B cell (primary cell): ENCODE measurements at regions not wholly inside any gene's neighbourhood (a gene's known extent, or its start where the extent isn't known, plus 50 kb on each side); places are given as distances from the start of the nearest gene placed in this dataset.

Experiments
- ATAC-seq: fragments of 200-7000 bp; cut with Tn5 transposase; one replicate; pipeline ENCODE4 v1.10.0; 2021; ENCODE audit warnings: low read depth, mild to moderate bottlenecking, moderate number of reproducible peaks, moderate library complexity
- CTCF ChIA-PET: fragments of 350-600 bp; sonication (Branson Sonifier 250); formaldehyde crosslinking; loops from one replicate; lab custom pipeline; 2021; ENCODE audit warnings: antibody characterized with exemption, inconsistent platforms; lab: Charles Lee
- POLR2A ChIA-PET: fragments of 350-600 bp; sonication (Branson Sonifier 250); formaldehyde crosslinking; loops from one replicate; lab custom pipeline; 2021; ENCODE audit warnings: antibody characterized with exemption; lab: Charles Lee
- DNase-seq: peaks from one replicate; pipeline ENCODE4 v3.0.0; 2013
- H2AFZ ChIP-seq: 2 replicates; pipeline ENCODE4 v1.6.1; 2012; ENCODE audit warnings: mild to moderate bottlenecking, low read depth, low read length; ENCODE audit not compliant: insufficient read depth, poor library complexity, severe bottlenecking
- H3K27ac ChIP-seq, 2 donors: 1 replicate in 1 of 2; 2 replicates in 1 of 2; pipeline ENCODE4 v1.5.1; 2012 to 2013; ENCODE audit warnings: low read length in 2 of 2, mild to moderate bottlenecking in 2 of 2, moderate library complexity in 1 of 2
- H3K27me3 ChIP-seq, 4 experiments: fragments of 200-600 bp in 1 of 4; sonication (generic) in 1 of 4; replicated peaks in 1 of 4; 1 replicate in 2 of 4; 2 replicates in 2 of 4; pipeline versions ENCODE4 v1.6.1 to v1.7.0; 2013 to 2016; ENCODE audit warnings: low read length in 3 of 4, mild to moderate bottlenecking in 2 of 4, mixed read lengths in 1 of 4, moderate library complexity in 1 of 4; ENCODE audit not compliant: insufficient read depth in 4 of 4, control insufficient read depth in 3 of 4; ENCODE audit errors: control extremely low read depth in 1 of 4
- H3K36me3 ChIP-seq, 2 experiments: replicated peaks in 1 of 2; 1 replicate in 1 of 2; 2 replicates in 1 of 2; pipeline versions ENCODE4 v1.6.1 to v1.7.1; 2013; ENCODE audit warnings: low read length in 1 of 2; ENCODE audit not compliant: insufficient read depth in 2 of 2, control insufficient read depth in 1 of 2; ENCODE audit errors: control extremely low read depth in 1 of 2, extremely low read depth in 1 of 2
- H3K4me1 ChIP-seq, 2 donors: fragments of 200-600 bp in 1 of 2; sonication (generic) in 1 of 2; 1 replicate in 1 of 2; 2 replicates in 1 of 2; pipeline versions ENCODE4 v1.5.1 to v1.6.1; 2013 to 2017; ENCODE audit warnings: low read length in 2 of 2; ENCODE audit not compliant: control insufficient read depth in 2 of 2, insufficient read depth in 2 of 2
- H3K4me2 ChIP-seq: replicated peaks from 2 replicates; pipeline ENCODE3; 2012; ENCODE audit warnings: mild to moderate bottlenecking, low read depth, low read length; ENCODE audit not compliant: poor library complexity, severe bottlenecking
- H3K4me3 ChIP-seq, 5 experiments: fragments of 200-600 bp in 1 of 5; sonication (generic) in 1 of 5; 1 replicate in 3 of 5; 2 replicates in 2 of 5; pipeline versions ENCODE4 v1.5.1 to v1.7.0; 2011 to 2016; ENCODE audit warnings: low read length in 4 of 5, mild to moderate bottlenecking in 4 of 5, low read depth in 2 of 5, control low read depth in 1 of 5, moderate library complexity in 1 of 5; ENCODE audit not compliant: insufficient read depth in 1 of 5; ENCODE audit errors: control extremely low read depth in 1 of 5, extremely low read depth in 1 of 5
- H3K79me2 ChIP-seq: fragments of 200-600 bp; sonication (generic); one replicate; pipeline ENCODE4 v1.6.0; 2016; ENCODE audit warnings: low read length; ENCODE audit not compliant: control insufficient read depth, insufficient read depth
- H3K9ac ChIP-seq: fragments of 200-600 bp; sonication (generic); 2 replicates; pipeline ENCODE4 v1.6.1; 2017; ENCODE audit warnings: mild to moderate bottlenecking, low read length, moderate library complexity
- H3K9me3 ChIP-seq, 3 donors: one replicate each; pipeline versions ENCODE4 v1.6.1 to v1.7.1; 2013; ENCODE audit warnings: low read length in 2 of 3; ENCODE audit not compliant: control insufficient read depth in 2 of 3, insufficient read depth in 1 of 3; ENCODE audit errors: control extremely low read depth in 1 of 3
- H4K20me1 ChIP-seq: 2 replicates; pipeline ENCODE4 v1.6.0; 2012; ENCODE audit warnings: mild to moderate bottlenecking, low read length; ENCODE audit not compliant: insufficient read depth, control insufficient read depth, poor library complexity, severe bottlenecking
- H3K27ac Mint-ChIP-seq: one replicate; pipeline ENCODE4 v1.8.0; 2021; ENCODE audit warnings: mixed read lengths
- H3K27me3 Mint-ChIP-seq: one replicate; pipeline ENCODE4 v1.8.0; 2021; ENCODE audit warnings: mixed read lengths
- H3K4me1 Mint-ChIP-seq: one replicate; pipeline ENCODE4 v1.8.0; 2021; ENCODE audit warnings: mixed read lengths
- H3K4me3 Mint-ChIP-seq: one replicate; pipeline ENCODE4 v1.8.0; 2021; ENCODE audit warnings: mixed read lengths
- H3K9me3 Mint-ChIP-seq: one replicate; pipeline ENCODE4 v1.8.0; 2022; ENCODE audit warnings: mixed read lengths; ENCODE audit not compliant: insufficient read depth
- EZH2 ChIP-seq: IDR thresholded peaks from 2 replicates; pipeline ENCODE4 v1.6.1; 2012; ENCODE audit warnings: borderline replicate concordance, low read depth, mild to moderate bottlenecking, moderate library complexity, low read length; ENCODE audit not compliant: insufficient read depth, poor library complexity, severe bottlenecking
- WGBS: methylation state at CpG from one replicate; pipeline ENCODE4 v1.1.5; 2013; ENCODE audit warnings: missing lambda C conversion rate; ENCODE audit not compliant: insufficient coverage; 5-methylcytosine and 5-hydroxymethylcytosine counted together
- intact Hi-C: fragments of 100-400 bp; cut with micrococcal nuclease; formaldehyde crosslinking; loops from one replicate; pipeline ENCODE4 v1.10.0; 2022
- TF ChIP-seq, protein P1 (sequence below): fragments of 200-600 bp; IDR thresholded peaks from one replicate; pipeline ENCODE4 v1.8.0; 2022; ENCODE audit warnings: antibody characterized with exemption, mild to moderate bottlenecking

DNA sequence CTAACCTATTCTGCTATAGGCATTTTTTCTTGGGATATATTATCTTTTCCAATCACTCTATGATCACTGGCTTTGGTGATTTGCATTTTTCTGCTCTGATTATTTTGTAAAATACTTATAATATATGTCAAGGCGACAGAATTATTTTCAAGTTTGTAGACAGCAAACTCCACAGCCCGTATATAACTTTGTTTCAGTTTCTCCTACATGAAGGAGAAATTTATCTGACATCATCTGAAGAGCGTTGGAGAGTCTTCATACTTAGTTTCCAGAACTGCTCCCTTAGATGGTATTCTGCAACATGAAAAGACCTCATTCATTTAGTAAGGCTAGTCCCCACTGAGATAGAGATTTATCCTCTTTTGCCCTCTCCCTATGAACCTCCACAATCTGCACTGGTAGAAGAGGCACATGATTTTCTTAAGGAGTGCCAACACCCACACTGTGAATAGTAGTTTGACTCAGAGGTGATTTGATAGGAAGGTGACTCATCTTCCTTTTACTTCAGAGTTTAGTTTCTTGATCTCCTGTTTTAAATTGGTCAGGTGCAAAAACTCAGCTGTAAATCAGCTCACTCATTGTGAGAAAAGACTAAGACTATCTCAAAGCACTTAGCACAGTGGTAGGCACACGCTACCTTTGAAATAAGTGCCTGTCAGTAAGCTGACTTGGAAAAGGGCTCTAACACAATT lies 1848.6 kb upstream of the CELF4 start:
- Histone ChIP-seq H3K9ac (no peak overlapping the region), H3K79me2 (no peaks in the 10 kb centered on the region), H3K4me3 (no peak overlapping the region), H3K4me2 (no peak overlapping the region), H3K36me3 (no peaks in the 10 kb centered on the region), H3K27me3 (no peaks in the 10 kb centered on the region), H4K20me1 (no peaks in the 10 kb centered on the region), H3K9me3 (no peaks in the 10 kb centered on the region), H2AFZ (no peak overlapping the region), H3K27ac (no peak overlapping the region), H3K4me1 (no peaks in the 10 kb centered on the region)
- no peaks in the 10 kb centered on the region for H3K27me3 Mint-ChIP-seq
- ATAC-seq (no peak), DNase-seq (no peak)
- TF ChIP-seq EZH2: no peak
- TF ChIP-seq, protein P1, sequence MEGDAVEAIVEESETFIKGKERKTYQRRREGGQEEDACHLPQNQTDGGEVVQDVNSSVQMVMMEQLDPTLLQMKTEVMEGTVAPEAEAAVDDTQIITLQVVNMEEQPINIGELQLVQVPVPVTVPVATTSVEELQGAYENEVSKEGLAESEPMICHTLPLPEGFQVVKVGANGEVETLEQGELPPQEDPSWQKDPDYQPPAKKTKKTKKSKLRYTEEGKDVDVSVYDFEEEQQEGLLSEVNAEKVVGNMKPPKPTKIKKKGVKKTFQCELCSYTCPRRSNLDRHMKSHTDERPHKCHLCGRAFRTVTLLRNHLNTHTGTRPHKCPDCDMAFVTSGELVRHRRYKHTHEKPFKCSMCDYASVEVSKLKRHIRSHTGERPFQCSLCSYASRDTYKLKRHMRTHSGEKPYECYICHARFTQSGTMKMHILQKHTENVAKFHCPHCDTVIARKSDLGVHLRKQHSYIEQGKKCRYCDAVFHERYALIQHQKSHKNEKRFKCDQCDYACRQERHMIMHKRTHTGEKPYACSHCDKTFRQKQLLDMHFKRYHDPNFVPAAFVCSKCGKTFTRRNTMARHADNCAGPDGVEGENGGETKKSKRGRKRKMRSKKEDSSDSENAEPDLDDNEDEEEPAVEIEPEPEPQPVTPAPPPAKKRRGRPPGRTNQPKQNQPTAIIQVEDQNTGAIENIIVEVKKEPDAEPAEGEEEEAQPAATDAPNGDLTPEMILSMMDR: no peak
- CTCF ChIA-PET: no interaction called here
- WGBS: 80% methylated on average over 1 of the region's 4 CpGs
- H3K4me3 Mint-ChIP-seq: no peak overlapping the region
- no peaks in the 10 kb centered on the region for H3K4me1 Mint-ChIP-seq
- H3K27ac Mint-ChIP-seq: no peak overlapping the region
- intact Hi-C loops: no loop called here
- no peaks in the 10 kb centered on the region for H3K9me3 Mint-ChIP-seq
- POLR2A ChIA-PET: no interaction called here

DNA sequence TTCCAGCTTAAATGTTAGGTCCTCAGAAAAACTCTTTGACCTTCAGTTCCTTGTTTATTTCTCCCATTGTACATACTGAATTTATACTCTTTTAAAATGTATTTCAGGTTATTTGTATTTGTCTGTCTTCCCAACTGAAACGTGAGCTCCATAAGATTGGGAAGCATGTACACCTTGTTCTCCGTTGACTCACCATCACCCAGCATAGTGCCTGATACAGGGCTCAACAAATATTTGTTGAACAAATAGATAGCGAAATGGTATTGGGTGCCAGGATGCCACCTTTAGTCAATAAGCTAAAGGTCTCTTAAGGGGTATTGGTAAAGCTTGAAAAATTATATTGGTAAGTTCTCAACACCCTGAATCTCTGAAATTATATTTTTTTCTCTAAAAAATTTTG lies 1841.3 kb upstream of the CELF4 start:
- Histone ChIP-seq H3K27ac (no peak overlapping the region), H3K4me2 (no peak overlapping the region), H3K4me1 (no peaks in the 10 kb centered on the region), H3K9ac (no peak overlapping the region), H3K27me3 (no peaks in the 10 kb centered on the region), H3K36me3 (no peaks in the 10 kb centered on the region), H4K20me1 (no peaks in the 10 kb centered on the region), H3K9me3 (no peaks in the 10 kb centered on the region), H3K4me3 (no peak overlapping the region), H3K79me2 (no peaks in the 10 kb centered on the region), H2AFZ (no peak overlapping the region)
- DNase-seq (no peak), ATAC-seq (no peak)
- Mint-ChIP-seq H3K27ac (no peak overlapping the region), H3K9me3 (no peaks in the 10 kb centered on the region), H3K4me1 (no peaks in the 10 kb centered on the region), H3K4me3 (no peak overlapping the region), H3K27me3 (no peaks in the 10 kb centered on the region)
- POLR2A ChIA-PET: no interaction called here
- CTCF ChIA-PET: no interaction called here
- intact Hi-C loops: no loop called here
- WGBS: no CpG with 5 or more reads among the region's 3 CpGs
- no peak for TF ChIP-seq EZH2
- TF ChIP-seq, protein P1: no peak
